OCI-LY7 (cell line): ENCODE measurements at regions not wholly inside any gene's neighbourhood (a gene's known extent, or its start where the extent isn't known, plus 50 kb on each side); places are given as distances from the start of the nearest gene placed in this dataset.

Source experiments
- EZH2phosphoT487 ChIP-seq: fragments of 200-600 bp; sonication (generic); IDR thresholded peaks from 2 replicates; pipeline ENCODE4 v1.6.1; 2018; ENCODE audit warnings: low read depth, borderline replicate concordance, mild to moderate bottlenecking, mixed run types, antibody characterized with exemption, low read length, moderate library complexity, mixed read lengths
- TF ChIP-seq, protein P1 (sequence below): fragments of 200-600 bp; sonication (generic); conservative IDR thresholded peaks from 2 replicates; pipeline ENCODE4 v1.5.1; 2014; ENCODE audit warnings: mild to moderate bottlenecking, antibody characterized with exemption, low read length, moderate library complexity, mixed read lengths

DNA sequence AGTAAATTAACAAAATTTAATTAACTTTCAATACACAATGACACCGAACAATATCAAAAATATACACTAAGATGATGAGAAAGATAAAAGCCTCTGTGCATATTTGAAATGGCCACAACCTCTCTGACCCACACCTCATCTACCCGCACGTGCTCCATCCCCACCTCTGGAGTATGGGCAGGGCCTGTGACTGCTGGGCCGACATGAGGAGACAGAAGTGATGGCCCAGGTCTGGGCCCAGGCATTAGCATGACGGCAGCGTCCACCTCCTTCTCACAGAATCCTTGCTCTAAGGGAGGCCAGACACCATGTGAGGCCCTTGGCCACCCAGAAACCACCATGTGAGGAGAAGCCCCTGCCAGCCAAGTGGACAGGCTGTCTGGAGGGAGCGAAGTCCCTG is 122.1 kb upstream of the RNF32 start:
- TF ChIP-seq, protein P1, sequence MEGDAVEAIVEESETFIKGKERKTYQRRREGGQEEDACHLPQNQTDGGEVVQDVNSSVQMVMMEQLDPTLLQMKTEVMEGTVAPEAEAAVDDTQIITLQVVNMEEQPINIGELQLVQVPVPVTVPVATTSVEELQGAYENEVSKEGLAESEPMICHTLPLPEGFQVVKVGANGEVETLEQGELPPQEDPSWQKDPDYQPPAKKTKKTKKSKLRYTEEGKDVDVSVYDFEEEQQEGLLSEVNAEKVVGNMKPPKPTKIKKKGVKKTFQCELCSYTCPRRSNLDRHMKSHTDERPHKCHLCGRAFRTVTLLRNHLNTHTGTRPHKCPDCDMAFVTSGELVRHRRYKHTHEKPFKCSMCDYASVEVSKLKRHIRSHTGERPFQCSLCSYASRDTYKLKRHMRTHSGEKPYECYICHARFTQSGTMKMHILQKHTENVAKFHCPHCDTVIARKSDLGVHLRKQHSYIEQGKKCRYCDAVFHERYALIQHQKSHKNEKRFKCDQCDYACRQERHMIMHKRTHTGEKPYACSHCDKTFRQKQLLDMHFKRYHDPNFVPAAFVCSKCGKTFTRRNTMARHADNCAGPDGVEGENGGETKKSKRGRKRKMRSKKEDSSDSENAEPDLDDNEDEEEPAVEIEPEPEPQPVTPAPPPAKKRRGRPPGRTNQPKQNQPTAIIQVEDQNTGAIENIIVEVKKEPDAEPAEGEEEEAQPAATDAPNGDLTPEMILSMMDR, result no peak
- no peak for TF ChIP-seq EZH2phosphoT487
